ENCODE measurements at regions not wholly inside any gene's neighbourhood (a gene's known extent, or its start where the extent isn't known, plus 50 kb on each side); places are given as distances from the start of the nearest gene placed in this dataset.
"Not testable (repeated sequence)": the region's sequence is repeated elsewhere in the genome, so short reads cannot be mapped to it uniquely, and the experiment has no call there.

- not testable (repeated sequence) for DNase-seq (ENCODE audit: low read depth)
Measured at GRCh38 chr1:143778178-143778577, 193.6 kb downstream of the FAM72C start.

DNA sequence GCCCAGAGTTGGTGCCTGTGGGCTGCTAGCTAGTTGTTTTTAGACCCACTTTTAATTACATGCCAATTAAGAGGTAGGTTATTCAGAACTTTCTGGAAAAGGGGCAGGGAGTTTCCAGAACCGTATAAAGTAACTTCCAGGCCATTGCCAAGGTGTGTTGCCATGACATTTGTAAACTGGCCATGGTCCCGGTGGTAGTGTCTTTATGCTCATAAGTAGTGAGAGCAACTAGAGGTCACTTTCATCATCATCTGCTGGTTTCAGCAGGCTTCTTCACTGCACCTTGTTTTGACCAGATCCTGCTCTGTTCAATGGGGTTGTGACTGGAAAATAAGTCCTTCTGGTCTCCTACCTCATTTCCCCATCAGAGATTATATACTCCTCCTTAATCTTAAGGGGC is 207.0 kb downstream of the FAM72C start:
- not testable (repeated sequence) for DNase-seq (ENCODE audit: low read depth)

GRCh38 chr1:143760366-143760765 is 211.4 kb downstream of the FAM72C start:
- not testable (repeated sequence) for DNase-seq (ENCODE audit: low read depth)

- not testable (repeated sequence) for DNase-seq (ENCODE audit: low read depth)
Measured at GRCh38 chr1:143755961-143756360, 215.8 kb downstream of the FAM72C start.

GRCh38 chr1:143748906-143749305 is 222.9 kb downstream of the FAM72C start:
- no peak for DNase-seq (ENCODE audit: low read depth)

DNA sequence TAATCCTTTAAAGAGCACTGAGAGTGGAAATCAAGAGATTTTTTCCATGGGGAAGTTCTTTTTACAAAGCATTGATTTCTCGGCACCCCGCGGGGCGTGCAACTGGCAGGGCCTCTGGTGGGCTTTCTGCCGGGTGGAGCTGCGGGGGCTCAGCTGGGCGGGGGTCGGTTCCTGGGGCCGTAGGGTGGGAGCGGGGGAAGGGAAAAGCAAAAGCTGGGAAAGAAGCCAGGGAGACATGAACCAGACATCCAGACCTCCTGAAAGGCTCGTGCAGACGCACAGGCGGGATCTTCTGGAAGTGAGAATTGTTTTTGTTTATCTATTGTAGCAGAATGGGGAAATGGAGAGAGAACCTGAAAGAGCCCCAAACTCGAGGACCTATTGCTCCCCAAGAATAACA is 235.2 kb downstream of the FAM72C start:
- no peak for DNase-seq (ENCODE audit: low read depth)

GRCh38 chr1:143735764-143736461 is 235.9 kb downstream of the FAM72C start:
- DNase-seq (ENCODE audit: low read depth), result no peak

GRCh38 chr1:143734261-143734660 is 237.5 kb downstream of the FAM72C start:
- not testable (repeated sequence) for DNase-seq (ENCODE audit: low read depth)

DNA sequence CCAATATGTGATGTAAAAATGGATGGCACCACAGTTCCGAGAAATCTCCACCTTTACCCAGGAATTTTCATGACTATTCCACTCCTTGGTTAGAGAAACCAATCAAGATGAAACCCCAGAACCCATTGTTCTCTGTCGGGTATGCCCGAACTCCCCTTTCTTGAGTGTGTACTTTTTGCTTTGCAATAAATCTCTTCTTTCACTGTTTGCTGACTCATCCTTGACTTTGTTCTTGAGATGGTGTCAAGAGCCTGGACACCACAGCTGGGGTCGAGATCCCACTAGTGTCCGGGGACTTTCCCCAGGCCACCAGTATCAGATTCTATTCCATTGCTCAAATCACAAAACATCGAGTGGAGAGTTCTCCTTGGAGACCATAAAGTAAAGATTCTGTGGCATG is 240.9 kb downstream of the FAM72C start:
- DNase-seq (ENCODE audit: low read depth), result not testable (repeated sequence)

GRCh38 chr1:143729449-143730111 is 242.2 kb downstream of the FAM72C start:
- not testable (repeated sequence) for DNase-seq (ENCODE audit: low read depth)

DNA sequence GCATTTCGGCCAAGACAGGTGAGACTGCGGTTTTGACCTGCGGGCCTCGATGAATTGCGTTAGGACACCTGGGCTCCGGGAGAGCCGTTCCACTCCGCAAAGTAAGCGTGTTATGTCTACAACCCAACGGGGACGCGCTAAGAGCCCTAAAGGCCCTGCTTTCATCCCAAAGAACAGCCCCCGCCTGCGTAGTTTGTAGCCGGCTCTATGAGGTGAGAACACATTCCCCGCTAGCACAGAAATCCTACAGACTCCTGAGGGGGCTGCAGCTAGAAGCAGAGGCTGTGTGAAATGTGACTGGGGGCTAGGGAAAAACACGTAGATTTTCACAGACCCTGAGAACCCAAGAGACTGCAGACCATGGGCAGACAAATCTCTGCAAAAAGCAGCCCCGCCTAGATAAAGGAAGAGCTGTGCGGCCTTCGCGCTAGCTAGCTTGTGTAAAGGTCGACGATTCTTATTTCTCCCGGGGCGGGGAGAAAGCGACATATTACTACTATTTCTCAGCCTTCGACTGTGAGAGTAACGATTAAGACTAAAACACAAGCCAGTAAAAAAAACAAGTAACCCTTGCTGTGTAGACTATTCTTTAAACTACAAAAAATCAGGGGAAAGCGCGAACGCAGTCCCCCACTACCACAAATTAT is 242.9 kb downstream of the FAM72C start:
- DNase-seq (ENCODE audit: low read depth), result not testable (repeated sequence)

GRCh38 chr1:143727263-143727662 is 244.5 kb downstream of the FAM72C start:
- no peak for DNase-seq (ENCODE audit: low read depth)

GRCh38 chr1:143721024-143721373 is 250.8 kb downstream of the FAM72C start:
- DNase-seq (ENCODE audit: low read depth), result no peak

- DNase-seq (ENCODE audit: low read depth), result no peak
Measured at GRCh38 chr1:143720087-143721023, 251.4 kb downstream of the FAM72C start.

DNA sequence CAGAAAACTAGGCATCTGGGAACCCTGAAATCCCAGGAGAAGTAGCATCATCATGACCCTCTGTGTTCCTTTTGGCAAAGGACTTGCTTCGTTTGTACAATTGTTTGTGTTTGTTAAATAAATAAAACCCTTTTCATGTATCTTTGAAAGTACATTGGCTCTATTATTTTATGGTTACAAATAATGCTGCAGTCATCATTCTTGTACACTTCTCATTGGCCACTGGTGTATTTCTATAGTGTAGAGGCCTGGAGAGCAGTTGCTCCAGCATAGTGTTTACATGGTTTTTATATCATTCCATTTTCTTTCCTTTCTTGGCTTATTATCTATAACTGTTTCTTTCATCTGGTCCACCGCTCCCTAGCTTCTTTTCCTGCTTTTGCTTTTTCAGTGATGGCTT is 253.3 kb downstream of the FAM72C start:
- DNase-seq (ENCODE audit: low read depth), result no peak

DNA sequence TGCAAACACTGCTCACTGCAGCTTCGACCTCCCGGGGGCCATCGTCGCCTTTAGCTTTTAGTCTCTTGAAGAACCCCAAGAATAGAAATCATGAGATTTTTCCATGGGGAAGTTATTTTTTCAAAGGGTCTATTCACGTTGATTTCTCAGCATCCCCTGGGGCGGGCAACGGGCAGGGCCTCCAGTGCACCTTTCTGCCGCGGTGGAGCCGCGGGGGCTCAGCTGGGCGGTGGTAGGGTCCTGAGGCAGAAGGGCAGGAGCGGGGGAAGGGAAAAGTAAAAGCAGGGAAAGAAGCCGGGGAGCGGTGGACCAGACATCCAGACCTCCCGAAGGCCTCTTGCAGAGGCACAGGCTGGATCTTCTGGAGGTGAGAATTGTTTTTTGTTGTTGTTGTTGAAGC is 253.8 kb downstream of the FAM72C start:
- DNase-seq (ENCODE audit: low read depth), result no peak

- DNase-seq (ENCODE audit: low read depth), result no peak
Measured at GRCh38 chr1:143717434-143717833, 254.4 kb downstream of the FAM72C start.

DNA sequence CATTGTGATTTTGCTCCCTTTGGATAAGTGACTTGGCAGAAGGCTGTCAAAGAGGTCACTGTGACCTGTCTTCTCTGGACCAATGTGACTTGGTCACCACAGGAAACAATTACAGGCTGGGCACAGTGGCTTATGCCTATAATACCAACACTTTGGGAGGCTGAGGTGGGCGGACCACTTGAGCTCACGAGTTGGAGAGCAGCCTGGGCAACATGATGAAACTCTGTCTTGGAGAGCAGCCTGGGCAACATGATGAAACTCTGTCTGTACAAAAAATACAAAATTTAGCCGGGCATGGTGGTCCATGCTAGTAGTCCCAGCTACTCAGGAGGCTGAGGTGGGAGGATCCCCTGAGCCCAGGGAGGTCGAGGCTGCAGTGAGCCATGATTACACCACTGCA is 256.9 kb downstream of the FAM72C start:
- DNase-seq (ENCODE audit: low read depth), result not testable (repeated sequence)

DNA sequence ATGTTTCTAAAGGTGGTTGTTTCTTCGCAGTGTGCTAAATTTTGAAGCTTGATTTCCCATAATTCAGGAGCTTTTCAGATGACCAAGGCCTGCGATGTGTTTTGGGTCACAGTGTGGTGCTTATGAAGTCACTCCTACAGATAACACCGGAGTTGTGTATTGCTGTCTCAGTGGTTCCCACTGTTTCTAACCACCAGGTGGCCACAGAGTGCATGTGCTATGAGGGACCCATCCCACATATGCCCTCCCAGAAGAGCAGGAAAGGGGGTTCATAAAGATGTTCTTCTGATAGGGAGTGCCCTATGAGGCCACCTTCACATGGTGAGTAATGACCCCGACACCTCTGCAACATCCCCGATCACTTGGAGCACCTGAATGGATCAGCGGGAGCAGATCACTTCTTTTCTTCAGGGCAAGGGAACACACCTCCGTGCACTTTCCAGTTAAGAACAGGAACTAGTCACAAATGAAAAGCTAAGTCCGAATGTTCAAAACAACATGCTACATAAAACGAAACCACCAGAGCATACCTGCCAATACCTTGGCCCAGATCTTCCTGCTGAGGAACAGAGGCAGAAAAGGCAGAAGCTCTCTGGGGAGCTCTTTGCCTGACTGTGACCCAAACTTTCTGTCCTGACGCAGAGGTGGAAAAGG is 262.1 kb downstream of the FAM72C start:
- not testable (repeated sequence) for DNase-seq (ENCODE audit: low read depth)

DNA sequence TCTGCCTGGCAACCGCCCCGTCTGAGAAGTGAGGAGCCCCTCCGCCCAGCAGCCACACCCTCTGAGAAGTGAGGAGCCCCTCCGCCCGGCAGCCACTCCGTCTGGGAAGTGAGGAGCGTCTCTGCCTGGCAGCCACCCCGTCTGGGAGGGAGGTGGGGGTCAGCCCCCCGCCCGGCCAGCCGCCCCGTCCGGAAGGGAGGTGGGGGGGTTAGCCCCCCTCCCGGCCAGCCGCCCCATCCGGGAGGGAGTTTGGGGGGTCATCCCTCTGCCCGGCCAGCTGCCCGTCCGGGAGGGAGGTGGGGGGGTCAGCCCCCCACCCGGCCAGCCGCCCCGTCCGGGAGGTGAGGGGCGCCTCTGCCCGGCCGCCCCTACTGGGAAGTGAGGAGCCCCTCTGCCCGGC is 269.0 kb downstream of the FAM72C start:
- DNase-seq (ENCODE audit: low read depth), result not testable (repeated sequence)

- no peak for DNase-seq (ENCODE audit: low read depth)
Measured at GRCh38 chr1:143699731-143700130, 272.1 kb downstream of the FAM72C start.

DNA sequence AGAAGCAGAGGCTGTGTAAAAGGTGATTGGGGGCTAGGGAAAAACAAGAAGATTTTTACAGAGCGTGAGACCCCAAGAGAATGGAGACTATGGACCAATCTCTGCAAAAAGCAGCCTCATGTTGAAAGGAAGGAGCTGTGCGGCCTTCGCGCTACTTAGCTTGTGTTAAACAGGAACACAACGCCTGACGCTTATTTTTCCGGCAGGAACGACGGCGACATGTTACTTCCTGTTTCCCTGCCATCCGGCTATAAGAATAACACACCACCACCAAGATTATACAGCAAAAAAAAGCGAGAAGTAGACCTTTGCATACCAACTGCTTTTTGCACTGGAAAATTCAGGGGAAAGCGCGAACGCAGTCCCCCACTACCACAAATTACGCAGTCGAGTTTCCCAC is 272.7 kb downstream of the FAM72C start:
- DNase-seq (ENCODE audit: low read depth), result no peak

Data from stromal cell of bone marrow (primary cell).